Smooth muscle cell (in vitro differentiated cells): ENCODE measurements at regions not wholly inside any gene's neighbourhood (a gene's known extent, or its start where the extent isn't known, plus 50 kb on each side); places are given as distances from the start of the nearest gene placed in this dataset.

ENCODE experiments used
- DNase-seq: peaks from one replicate; lab custom pipeline; 2025; ENCODE audit not compliant: unreplicated experiment; lab: John Stamatoyannopoulos, UW
- H2AFZ ChIP-seq: fragments of 200-600 bp; sonication (generic); 2 replicates; pipeline ENCODE4 v1.6.0; 2016; ENCODE audit warnings: antibody characterized with exemption, low read depth, mild to moderate bottlenecking
- H3F3A ChIP-seq: fragments of 200-600 bp; sonication (generic); 2 replicates; pipeline ENCODE4 v1.6.0; 2017; ENCODE audit warnings: antibody characterized with exemption, low read depth
- H3K27ac ChIP-seq: fragments of 200-600 bp; sonication (generic); 2 replicates; pipeline ENCODE4 v1.5.1; 2016; ENCODE audit warnings: low read depth, mild to moderate bottlenecking
- H3K27me3 ChIP-seq: fragments of 200-600 bp; sonication (generic); 2 replicates; pipeline ENCODE4 v1.6.1; 2016; ENCODE audit warnings: low read depth, mild to moderate bottlenecking
- H3K36me3 ChIP-seq: fragments of 200-600 bp; sonication (generic); 2 replicates; pipeline ENCODE4 v1.5.1; 2016; ENCODE audit warnings: low read depth
- H3K4me1 ChIP-seq: fragments of 200-600 bp; sonication (generic); 2 replicates; pipeline ENCODE4 v1.5.1; 2016; ENCODE audit warnings: low read depth
- H3K4me2 ChIP-seq: fragments of 200-600 bp; sonication (generic); 2 replicates; pipeline ENCODE4 v1.6.0; 2016; ENCODE audit warnings: mild to moderate bottlenecking
- H3K4me3 ChIP-seq: fragments of 200-600 bp; sonication (generic); 2 replicates; pipeline ENCODE4 v1.5.1; 2016; ENCODE audit warnings: mild to moderate bottlenecking
- H3K79me2 ChIP-seq: fragments of 200-600 bp; sonication (generic); 2 replicates; pipeline ENCODE4 v1.6.0; 2016; ENCODE audit warnings: low read depth, mild to moderate bottlenecking
- H3K9ac ChIP-seq: fragments of 200-600 bp; sonication (generic); 2 replicates; pipeline ENCODE4 v1.6.0; 2016; ENCODE audit warnings: low read depth
- H3K9me3 ChIP-seq: fragments of 200-600 bp; sonication (generic); replicated peaks from 2 replicates; pipeline ENCODE4 v1.5.1; 2016; ENCODE audit warnings: low read depth
- H4K20me1 ChIP-seq: fragments of 200-600 bp; sonication (generic); 2 replicates; pipeline ENCODE4 v1.6.0; 2016; ENCODE audit warnings: low read depth
- WGBS: methylation state at CpG from one replicate; pipeline ENCODE4 v1.1.7; 2016; ENCODE audit warnings: low lambda C conversion rate; 5-methylcytosine and 5-hydroxymethylcytosine counted together
- TF ChIP-seq, protein P1 (sequence below): fragments of 200-600 bp; sonication (generic); IDR thresholded peaks from 2 replicates; pipeline ENCODE4 v1.5.1; 2017; ENCODE audit warnings: borderline replicate concordance, mild to moderate bottlenecking, antibody characterized with exemption; ENCODE audit not compliant: insufficient read depth, poor library complexity, severe bottlenecking

DNA sequence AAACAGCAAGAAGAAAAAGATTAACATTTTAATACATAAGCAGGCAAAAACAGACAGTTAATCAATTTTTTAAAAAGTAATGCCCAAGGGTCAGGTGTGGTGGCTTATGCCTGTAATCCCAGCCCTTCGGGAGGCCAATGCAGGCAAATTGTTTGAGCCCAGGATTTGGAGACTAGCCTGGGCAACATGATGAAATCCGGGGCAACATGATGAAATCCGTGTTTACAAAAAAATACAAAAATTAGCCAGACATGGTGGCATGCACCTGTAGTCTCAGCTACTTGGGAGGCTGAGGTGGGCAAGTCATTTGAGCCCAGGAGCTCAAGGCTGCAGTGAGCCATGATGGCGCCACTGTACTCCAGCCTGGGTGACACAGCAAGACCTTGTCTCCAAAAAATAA, 94.1 kb upstream of the DST start:
- no peak overlapping the region for H2AFZ ChIP-seq
- no peaks in the 10 kb centered on the region for H3K27me3 ChIP-seq
- no peaks in the 10 kb centered on the region for H3K36me3 ChIP-seq
- no peak overlapping the region for H3K4me3 ChIP-seq
- H3K9ac ChIP-seq, result no peak overlapping the region
- no peaks in the 10 kb centered on the region for H3K9me3 ChIP-seq
- 97% methylated on average over 4 of the region's 4 CpGs for WGBS
- peaks cover 32% of the 10 kb centered on the region for H3K79me2 ChIP-seq
- H3F3A ChIP-seq, result no peaks in the 10 kb centered on the region
- peaks cover under 1% of the 10 kb centered on the region for H3K4me1 ChIP-seq
- H3K4me2 ChIP-seq, result no peak overlapping the region
- no peak for DNase-seq
- H3K27ac ChIP-seq, result no peak overlapping the region
- TF ChIP-seq, protein P1, sequence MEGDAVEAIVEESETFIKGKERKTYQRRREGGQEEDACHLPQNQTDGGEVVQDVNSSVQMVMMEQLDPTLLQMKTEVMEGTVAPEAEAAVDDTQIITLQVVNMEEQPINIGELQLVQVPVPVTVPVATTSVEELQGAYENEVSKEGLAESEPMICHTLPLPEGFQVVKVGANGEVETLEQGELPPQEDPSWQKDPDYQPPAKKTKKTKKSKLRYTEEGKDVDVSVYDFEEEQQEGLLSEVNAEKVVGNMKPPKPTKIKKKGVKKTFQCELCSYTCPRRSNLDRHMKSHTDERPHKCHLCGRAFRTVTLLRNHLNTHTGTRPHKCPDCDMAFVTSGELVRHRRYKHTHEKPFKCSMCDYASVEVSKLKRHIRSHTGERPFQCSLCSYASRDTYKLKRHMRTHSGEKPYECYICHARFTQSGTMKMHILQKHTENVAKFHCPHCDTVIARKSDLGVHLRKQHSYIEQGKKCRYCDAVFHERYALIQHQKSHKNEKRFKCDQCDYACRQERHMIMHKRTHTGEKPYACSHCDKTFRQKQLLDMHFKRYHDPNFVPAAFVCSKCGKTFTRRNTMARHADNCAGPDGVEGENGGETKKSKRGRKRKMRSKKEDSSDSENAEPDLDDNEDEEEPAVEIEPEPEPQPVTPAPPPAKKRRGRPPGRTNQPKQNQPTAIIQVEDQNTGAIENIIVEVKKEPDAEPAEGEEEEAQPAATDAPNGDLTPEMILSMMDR, result no peak
- H4K20me1 ChIP-seq, result no peaks in the 10 kb centered on the region

DNA sequence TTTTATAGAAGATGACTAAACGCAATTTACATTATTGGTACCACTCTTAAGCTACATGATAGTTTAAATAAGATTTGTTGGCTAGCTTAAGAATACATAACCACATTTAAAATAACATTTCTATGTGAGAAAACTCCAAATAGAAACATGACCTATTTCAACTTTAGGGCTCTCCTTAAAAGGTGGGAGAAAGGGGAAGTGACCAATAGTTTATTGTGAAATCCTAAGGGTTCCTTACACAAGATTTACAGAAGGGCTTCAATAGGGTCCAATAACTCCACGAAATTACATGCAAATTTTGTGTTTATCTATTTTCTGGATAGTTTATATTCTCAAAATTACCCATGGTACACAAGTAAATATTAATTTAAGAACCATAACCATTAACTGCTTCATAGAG, 91.6 kb upstream of the DST start:
- no peaks in the 10 kb centered on the region for H3F3A ChIP-seq
- H3K4me2 ChIP-seq, result no peak overlapping the region
- DNase-seq, result no peak
- no peak overlapping the region for H2AFZ ChIP-seq
- H3K4me3 ChIP-seq, result no peak overlapping the region
- no peaks in the 10 kb centered on the region for H3K9me3 ChIP-seq
- no peaks in the 10 kb centered on the region for H3K36me3 ChIP-seq
- TF ChIP-seq, protein P1, result no peak
- no peak overlapping the region for H3K27ac ChIP-seq
- H3K79me2 ChIP-seq, result peaks cover 23% of the 10 kb centered on the region
- H3K4me1 ChIP-seq, result peaks cover 9% of the 10 kb centered on the region
- H3K9ac ChIP-seq, result no peak overlapping the region
- H3K27me3 ChIP-seq, result no peaks in the 10 kb centered on the region
- no peaks in the 10 kb centered on the region for H4K20me1 ChIP-seq
- 91% methylated on average over 2 of the region's 2 CpGs for WGBS

DNA sequence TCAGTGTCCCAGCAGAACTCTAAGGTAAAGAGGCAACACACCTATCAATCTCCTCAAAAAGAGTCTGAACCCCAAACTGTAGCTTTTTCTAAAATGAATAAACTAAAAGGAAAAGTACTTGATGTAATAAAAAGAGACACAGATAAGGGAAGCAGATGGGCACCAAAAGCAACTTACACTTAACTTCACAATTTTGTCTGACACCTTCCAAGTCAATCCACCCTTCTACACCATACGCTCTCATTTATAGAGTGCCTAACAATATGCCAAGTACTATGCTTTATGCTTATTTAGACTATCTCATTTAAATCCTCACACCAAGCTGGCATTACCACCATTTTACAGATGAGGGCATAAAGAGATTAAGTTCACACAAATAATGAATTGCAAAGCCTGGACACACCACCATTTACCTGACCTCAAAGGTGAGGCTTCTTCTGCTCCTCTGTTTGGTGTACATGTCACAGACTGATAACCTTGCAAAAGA, 90.6 kb upstream of the DST start:
- TF ChIP-seq, protein P1, result no peak
- no peak overlapping the region for H2AFZ ChIP-seq
- no peak overlapping the region for H3K9ac ChIP-seq
- 100% methylated on average over 1 of the region's 1 CpG for WGBS
- no peak for DNase-seq
- H3K9me3 ChIP-seq, result no peaks in the 10 kb centered on the region
- no peaks in the 10 kb centered on the region for H3K27me3 ChIP-seq
- H3K27ac ChIP-seq, result no peak overlapping the region
- H3K4me3 ChIP-seq, result no peak overlapping the region
- peaks cover 13% of the 10 kb centered on the region for H3K79me2 ChIP-seq
- H3F3A ChIP-seq, result no peaks in the 10 kb centered on the region
- no peaks in the 10 kb centered on the region for H4K20me1 ChIP-seq
- H3K4me2 ChIP-seq, result no peak overlapping the region
- peaks cover 9% of the 10 kb centered on the region for H3K4me1 ChIP-seq
- H3K36me3 ChIP-seq, result no peaks in the 10 kb centered on the region

DNA sequence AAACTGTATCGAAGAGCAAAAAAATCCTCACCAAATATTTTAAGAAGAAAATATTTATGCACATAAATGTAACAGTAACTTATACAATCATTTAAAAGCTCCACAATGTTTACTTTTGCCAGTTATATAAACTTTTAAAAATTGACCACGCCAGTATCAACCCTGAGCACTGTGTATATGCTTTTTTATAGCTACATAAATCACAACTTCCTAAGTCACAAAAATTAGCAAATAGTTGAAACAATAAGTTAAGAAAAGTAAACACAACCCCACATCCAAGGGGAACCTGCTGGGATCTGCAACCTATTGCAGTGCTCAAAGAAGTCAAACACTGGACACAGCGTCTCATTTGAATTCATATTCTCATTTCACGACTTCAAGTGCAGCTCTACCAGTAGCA, 89.8 kb upstream of the DST start:
- Histone ChIP-seq H3K79me2 (peaks cover 13% of the 10 kb centered on the region), H3K27me3 (no peaks in the 10 kb centered on the region), H3K4me1 (peaks cover 12% of the 10 kb centered on the region), H3K9ac (no peak overlapping the region), H3K4me3 (no peak overlapping the region), H3K36me3 (no peaks in the 10 kb centered on the region), H2AFZ (no peak overlapping the region), H3F3A (no peaks in the 10 kb centered on the region), H3K4me2 (no peak overlapping the region), H3K27ac (no peak overlapping the region), H4K20me1 (no peaks in the 10 kb centered on the region), H3K9me3 (no peaks in the 10 kb centered on the region)
- DNase-seq, result no peak
- TF ChIP-seq, protein P1, result no peak
- 97% methylated on average over 4 of the region's 4 CpGs for WGBS
